Activated CD8-positive, alpha-beta memory T cell treated with anti-CD3 and anti-CD28 coated beads, Interleukin-2, amount 50 U/mL, for 48 hours (primary cell): ENCODE measurements at regions not wholly inside any gene's neighbourhood (a gene's known extent, or its start where the extent isn't known, plus 50 kb on each side); places are given as distances from the start of the nearest gene placed in this dataset.
"Not testable (repeated sequence)": the region's sequence is repeated elsewhere in the genome, so short reads cannot be mapped to it uniquely, and the experiment has no call there.

ENCODE experiments used
- DNase-seq: peaks from one replicate; pipeline ENCODE4 v3.0.0-alpha.2; 2020

DNA sequence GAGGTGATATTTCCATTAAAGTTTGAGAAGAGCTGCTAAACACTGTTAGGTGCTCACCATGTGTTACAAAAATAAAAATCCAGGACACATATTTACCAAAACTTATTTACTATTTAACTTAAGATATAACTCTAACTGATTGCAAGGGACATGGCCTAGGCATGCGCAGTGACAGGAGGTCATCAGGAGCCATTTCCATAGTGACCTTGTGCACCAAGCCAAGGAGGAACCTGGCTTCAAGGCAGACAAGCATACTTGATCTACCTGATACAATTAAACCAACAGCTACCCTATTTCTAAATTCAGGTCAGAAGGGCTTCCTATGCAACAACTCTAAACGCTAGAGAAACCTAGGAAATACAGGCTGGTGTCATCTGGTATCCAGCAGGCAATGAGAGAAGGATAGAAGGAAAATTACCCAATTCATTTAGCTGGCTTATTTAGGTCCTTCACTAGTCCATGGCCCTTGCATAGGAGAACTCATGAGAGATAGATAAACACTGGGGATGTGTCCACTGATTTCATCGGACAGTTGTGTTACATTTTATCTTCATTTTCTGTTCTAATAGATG is 134.4 kb downstream of the FOXB1 start:
- DNase-seq = no peak

DNA sequence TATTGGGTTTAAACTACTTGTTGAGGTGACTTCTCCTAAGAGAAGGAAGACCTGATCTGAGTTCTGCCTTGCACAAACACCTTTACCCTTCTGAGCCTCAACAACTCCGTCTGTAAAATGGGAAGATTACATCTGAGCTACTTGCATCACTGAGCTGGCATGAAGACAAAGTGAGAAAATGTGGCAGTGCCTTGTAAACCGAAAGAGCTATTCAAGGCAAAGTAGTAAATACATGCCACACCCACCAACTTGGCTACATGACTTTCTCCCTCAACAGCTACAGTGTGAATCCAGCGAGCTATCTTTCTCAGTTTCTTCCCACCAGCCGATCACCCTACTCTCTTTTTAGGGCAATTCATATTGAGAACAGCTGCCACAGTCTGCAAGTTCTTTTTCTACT is 148.3 kb downstream of the FOXB1 start:
- no peak for DNase-seq

DNA sequence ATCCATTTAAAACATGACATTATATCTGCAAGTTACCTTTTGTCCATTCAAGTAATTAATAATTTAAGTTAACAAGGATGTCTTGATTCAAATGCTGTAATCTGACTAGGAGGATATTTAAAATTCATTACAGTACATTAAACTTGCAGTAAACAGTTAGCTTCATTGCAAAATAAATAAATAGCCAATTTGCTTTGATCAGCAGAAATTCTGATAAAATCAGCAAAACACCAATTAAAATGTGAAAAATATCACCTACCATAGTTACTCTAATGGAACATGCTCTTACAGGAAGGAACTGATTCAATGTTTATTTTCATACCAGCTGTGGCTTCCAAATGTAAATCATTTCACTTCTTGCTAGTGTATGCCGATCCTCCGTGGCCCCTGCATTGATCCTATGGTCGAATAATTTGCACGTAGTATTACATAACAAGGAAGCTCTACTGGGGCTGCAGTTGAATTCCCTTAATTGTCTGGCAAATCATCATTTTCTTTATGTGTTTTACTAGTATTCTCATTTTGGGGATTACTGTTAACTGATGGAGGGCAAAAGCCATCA is 150.7 kb downstream of the FOXB1 start:
- DNase-seq = no peak

DNA sequence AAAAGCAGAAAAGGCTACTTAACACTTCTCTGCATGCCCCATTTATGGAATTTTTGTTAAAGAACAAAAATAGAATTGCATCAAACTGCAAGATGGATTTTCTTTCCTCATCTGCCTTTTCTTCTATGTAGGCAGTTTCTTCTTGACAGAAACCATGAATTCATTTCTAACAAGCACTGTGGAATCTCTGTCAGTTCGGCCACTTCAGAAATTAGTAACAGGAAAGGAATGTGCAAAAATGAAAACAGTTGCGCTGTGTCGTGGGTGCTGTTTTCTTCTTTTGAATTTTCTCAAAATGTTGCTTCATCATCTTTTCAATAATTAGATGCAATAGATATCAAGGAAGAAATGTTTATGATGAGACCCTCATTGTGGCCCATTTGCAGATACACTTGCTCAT is 151.6 kb downstream of the FOXB1 start:
- DNase-seq = no peak

DNA sequence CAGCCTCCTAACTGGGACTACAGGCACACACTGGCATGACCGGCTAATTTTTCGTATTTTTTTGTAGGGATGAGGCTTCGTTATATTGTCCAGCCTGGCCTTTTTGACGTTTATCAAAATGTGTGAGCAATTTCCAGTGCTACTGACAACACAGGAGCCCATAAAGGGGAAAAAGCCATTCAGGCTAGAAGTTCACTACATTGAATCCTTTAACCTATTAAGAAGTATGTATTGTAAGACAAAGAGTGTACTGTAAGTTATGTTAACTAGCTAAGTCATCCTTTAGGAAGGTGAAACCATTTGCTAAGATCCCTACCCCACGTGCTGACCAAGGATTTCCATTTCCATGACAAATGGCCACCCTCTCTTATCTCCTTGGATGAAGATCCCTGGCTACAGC is 156.8 kb downstream of the FOXB1 start:
- no peak for DNase-seq

DNA sequence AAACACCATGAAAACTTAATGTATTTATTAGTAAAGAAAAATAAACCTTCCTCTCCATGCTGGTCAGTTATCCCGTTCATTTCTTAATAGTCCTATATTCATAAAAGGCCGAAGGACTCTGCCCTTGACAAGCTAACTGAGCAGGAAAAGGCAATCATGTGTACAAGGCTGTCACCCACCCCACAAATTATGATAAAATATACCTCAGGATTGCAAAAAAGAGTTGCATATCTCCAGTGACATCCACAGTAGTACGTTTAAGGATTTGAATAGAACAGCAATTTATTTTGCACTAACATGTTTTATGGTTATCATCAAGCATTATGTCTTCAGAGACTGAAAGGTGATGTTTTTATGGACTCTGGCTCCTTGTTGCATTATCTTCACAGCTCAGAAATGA is 157.6 kb downstream of the FOXB1 start:
- no peak for DNase-seq

DNA sequence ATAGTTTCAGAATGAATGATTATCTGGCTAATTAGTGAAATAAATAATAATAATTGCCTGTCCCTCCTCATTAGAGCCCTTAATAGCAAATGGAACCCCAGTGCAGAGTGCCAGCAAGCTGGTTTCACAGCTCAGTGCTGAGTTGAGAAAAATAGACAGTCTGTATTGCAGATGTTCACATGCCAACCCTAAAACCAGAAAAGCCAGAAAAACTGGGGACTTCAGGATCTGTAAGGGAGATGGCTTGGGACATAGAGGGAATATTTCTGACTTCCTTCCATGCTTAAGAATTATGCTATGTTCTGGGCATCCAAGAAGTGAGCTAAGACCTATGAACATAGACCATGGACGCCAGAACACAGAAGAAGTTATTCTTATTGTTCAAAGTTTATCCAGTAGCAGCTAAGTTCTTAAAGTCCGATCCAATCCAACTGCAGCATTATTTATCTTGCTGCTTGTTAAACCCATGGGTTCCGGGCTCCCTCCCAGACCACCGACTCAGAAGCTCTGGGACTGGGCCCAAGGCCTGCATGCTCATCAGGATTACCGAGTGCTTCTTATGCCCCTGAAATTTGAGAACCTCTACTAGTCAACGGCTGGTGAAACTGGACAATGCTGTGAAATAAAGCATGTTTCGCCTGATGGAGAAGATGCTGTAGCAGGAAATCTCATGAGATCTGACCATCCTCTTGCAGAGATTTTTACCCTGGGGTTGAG is 158.3 kb downstream of the FOXB1 start:
- no peak for DNase-seq

DNA sequence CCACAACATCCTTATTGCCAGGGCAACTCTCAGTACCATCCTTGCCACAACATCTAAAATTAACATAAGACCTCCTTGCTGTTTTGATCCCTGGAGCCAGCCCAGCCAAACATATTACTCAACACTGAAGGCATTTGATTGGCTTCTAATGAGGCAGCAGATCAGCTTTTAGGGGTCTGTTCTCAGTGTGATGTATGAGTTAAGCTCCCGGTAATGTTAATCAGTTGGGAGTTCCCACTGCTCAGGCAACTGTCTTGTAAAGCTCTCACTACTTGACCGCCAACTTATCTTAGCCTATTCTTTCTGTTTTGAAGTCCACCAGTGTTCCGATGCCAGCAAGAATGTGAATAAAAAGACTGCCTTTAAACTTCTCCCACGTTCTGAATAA is 158.9 kb downstream of the FOXB1 start:
- no peak for DNase-seq

DNA sequence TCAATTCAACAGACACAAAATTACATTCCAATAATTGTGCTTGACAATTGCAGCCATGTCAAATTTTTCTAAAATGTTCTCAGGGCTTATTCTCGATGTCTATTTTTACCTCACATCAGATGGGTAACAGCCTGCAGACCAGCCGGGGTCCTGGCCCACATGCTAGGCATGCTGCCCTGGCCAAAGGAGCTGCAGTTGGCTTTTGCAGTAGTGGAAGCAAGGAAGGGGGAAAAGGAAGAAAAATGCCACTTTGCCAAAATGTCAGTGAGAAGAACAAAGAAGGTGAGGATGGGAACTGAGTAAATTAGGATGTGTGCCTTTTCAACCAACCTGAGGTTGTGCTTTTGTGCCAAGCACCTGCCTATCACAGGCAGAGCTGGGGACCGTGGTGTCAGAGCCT is 161.0 kb downstream of the FOXB1 start:
- no peak for DNase-seq

DNA sequence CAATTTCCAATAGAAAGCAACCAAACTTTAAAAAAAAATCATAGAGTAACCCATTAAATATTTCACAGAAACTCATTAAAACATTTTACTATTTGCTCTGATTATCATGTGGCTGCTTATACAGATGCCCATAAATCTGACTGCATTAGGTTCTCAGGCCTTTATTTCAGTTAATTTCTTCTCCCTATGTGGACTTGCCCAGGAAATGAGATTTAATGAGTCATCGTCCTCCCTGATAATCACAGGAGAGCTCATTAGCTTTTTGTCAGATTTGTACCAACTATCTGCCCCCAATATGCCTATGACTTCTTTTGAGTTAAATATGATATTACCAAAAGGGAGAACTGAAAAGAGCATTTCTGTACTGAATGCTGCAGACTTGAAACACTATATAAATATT is 168.0 kb downstream of the FOXB1 start:
- DNase-seq = no peak

DNA sequence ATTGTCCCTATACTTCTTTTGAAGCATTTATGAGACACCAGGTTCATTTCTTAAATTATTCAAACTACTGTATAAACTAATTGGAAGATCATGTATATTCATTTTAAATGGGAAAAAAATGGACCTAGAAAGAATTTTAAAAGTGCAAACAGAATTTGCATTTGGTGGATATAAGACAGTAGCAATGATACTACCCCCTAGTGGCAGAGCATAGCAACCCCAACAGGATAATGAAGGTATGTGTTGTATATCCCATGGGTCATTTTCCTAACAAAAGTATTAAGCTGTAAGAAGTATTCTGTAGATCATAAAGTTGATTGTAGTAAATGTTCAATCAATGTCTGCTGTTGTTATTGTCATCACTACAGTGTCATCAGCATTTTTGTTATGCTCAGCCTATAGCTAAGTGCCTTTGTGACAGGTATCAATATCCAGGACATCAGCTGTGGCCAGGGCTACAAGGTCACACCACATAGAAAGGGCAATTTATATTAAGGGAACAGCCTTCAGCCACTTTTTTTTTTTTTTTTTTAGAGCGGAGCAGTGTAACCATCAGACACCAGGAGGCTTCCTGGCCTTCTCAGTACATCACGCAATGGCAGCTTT is 175.8 kb downstream of the FOXB1 start:
- DNase-seq = no peak

DNA sequence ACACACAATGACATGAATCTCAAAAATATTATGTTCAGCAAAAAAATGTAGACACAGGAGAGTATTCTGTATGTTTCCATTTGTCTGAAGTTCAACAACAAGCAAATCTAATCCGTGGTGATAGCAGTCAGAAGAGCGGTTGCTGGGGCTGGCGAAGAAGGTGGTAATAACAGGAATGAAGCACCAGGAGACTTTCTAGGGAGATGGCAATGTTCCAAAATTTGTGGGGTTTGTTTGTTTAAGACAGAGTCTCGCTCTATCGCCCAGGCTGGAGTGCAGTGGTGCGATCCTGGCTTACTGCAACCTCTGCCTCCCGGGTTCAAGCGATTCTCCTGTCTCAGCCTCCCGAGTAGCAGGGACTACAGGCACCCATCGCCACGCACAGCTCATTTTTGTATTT is 177.8 kb downstream of the FOXB1 start:
- DNase-seq = not testable (repeated sequence)

DNA sequence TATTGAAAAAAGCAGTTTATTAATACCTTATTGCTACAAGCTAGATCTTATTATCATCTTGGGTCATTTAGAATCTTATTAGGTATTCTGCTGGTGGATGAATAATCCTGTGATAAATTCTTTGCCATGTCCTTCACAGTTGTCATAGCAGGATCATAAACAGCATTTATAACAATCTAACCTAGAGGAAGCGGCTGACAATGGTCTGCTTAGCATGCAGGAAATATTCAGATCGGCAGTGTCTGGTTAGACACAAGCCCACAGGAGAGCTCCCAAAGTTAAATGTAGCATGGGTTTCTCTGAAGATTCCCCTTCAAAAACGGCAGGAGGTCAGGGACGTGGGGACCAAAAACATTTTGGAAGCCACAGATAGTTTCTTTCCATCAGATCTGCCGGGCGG is 179.3 kb downstream of the FOXB1 start:
- DNase-seq = no peak

DNA sequence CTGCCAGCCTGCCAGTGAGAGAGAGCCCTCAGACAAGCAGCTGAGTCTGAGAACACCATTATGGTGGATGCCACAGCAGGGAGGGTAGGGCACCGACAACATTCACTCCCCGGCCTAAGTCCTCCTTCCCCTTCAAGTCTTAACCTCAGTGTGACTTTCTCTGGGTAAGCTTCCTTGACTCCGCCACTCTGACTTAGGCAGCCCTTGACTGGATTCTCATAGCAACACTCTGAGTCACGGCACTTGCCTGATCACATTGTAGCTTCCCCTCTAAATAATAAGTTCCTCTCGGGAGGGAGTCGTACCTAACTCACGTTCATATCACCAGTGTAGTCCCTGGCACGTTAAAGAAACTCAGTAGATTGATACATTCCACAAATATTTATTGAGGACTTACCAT is 180.5 kb downstream of the FOXB1 start:
- no peak for DNase-seq

DNA sequence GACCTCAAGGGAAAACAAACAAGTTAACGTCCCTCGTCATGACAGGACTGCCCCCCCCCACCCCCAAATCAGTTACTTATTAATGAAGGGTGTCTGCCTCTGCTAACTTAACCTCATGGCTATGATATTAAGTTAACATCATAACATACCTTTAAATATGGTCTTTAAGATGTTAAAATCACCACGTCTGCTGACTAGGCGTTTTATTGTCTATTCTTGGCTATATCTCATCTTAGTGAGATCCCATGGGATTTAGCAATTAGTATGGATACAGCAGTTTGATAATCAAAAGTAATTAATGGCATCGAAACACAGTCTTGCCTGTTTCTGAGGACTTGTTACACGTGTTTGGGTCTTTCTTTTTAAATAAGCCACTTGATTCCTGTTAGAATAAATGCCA is 186.9 kb downstream of the FOXB1 start:
- no peak for DNase-seq

DNA sequence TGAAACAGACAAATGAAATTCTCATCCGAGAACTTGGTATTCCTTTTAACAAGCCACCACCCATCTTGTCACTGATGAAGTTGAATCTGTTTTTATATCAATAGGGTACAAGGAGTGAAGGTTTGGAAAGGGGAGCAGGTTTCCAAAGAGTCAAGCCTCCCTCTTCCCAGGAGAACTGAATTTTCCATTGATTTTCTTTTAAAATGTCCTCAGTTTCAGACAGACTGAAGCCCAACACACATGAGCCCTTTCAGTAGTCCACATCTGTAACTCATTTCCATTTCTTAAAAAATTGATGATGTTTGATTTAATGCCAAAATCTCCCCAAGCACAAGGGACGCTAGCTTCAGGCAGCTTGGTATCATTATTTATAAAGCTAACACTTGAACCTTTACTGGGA is 187.7 kb downstream of the FOXB1 start:
- DNase-seq = no peak

DNA sequence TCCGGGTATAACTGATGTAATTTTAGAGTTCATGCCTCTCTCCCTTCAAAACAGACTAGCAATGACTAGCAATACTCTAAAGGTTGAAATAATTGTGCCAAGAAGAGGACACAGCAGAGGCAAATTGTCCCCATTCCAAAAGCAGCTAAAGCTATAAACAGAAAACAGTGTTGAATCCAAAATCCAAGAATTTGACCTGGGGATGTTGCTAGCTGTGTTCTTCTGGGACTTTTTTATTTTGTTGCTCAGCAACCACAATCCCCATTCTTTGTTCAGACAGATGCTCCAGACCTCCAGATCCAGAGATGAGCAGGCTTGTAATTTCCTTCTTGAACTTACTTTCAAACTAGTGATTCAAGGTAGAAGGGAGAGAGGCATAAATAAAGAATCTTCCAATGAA is 191.5 kb downstream of the FOXB1 start:
- no peak for DNase-seq

DNA sequence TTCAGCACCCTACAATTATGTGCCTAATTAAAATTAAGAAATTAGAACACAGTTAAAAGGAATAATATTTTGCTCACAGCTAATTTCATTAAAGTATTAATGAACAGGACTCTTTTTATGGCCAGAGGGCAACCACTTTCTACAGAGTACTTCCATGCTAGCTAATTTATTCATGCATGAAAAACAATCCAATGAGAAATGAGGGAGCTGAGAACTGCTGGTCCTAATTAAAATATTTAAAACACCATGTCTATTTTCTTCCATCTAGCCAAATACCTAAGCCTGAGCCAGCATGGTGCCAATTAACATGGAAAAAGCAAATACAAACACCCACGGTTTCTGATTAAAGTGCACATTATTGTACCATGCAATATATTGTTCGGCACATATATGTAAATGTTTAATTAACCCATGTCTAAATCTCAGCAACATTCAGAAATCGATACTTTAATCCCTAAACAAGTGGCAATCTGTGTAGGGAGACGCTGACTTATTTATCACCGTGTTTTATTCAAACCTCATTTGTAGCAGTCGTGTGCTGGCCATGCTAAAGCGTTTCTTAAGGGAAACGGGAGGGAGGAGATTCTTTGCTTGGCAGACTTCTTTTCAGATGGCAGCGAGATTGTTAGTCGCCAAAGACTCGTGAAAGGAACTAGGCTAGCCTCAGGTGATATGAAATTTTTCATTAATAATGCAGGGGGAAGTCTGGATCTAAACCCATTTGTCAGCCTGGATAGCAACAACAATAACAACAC is 193.5 kb downstream of the ANXA2 start:
- DNase-seq = no peak

DNA sequence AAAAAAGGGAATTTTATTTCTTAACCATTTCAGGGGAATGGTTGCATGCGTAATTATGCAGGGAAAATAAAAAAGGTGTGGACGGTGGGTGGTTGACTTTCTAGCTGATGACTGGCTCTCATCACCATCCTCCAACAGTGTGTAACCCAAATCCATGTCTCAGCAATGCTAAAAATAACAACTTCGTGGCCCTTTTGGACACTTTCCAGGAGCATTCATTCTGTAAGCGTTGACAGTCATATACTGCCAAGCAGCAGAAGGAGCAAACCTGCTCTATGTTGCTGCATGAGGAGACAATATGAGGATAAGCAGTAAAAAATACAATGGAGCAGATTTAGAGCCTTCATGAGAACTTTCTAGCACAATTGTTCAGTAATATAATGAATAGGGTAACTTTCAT is 189.1 kb downstream of the ANXA2 start:
- no peak for DNase-seq

DNA sequence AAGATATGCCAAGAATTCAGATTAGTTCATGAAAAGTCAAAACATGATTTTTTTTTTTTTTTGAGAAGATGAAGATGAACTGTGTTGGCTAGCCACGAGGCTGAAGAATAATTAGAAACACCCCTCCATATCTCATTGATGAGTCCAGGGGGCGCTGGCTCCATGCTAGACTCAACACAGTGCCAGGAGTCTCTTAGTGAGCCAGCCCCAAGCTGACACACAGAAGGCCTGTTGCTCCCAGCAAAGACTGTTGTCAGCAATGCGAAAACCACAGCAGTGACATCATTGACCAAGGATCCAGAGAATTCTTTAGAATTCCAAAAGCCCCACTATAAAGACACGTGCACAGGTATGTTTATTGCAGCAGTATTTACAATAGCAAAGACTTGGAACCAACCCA is 185.2 kb downstream of the ANXA2 start:
- DNase-seq = no peak

DNA sequence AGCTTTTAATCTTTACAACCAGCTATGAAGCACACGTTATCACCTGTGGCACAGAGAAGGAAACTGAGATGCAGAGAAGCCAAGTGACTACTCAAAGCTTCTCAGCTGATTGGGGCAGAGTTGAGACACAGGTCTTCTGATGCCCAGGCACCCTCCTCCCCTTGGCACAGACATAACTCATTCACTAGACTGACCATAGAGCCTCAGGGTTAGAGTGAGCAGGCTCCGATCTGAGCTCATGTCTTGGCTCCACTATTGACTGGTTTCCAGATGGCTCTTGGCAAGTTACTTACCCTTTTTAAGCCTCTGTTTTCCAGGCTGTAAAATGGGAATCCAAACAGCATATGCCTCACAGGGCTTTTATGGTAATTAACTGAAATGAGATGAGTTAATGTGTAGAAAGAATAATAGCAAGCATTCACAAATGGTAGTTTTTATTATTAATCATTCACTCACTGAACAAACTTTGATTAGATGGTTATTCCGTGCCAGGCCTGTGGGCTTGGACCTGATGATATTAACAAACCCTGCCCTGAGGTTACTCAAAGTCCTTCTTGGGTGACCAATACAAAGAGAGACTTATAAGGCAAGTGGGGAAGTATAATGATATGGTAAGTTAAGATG is 184.3 kb downstream of the ANXA2 start:
- DNase-seq = no peak

DNA sequence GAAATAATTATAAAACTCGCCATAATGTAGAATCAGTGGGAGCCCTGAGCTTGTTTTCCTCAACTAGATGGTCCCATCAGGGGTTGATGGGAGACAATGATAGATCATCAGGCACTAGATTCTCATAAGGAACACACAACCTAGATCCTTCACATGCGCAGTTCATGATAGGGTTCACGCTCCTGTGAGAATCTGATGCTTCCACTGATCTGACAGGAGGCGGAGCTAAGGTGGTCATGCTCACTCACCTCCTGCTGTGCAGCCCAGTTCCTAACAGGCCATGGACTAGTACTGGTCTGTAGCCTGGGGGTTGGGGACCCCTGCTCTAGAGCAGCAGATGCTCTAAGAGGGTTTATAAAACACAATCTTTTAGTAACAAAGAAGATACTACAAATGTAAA is 183.6 kb downstream of the ANXA2 start:
- no peak for DNase-seq

DNA sequence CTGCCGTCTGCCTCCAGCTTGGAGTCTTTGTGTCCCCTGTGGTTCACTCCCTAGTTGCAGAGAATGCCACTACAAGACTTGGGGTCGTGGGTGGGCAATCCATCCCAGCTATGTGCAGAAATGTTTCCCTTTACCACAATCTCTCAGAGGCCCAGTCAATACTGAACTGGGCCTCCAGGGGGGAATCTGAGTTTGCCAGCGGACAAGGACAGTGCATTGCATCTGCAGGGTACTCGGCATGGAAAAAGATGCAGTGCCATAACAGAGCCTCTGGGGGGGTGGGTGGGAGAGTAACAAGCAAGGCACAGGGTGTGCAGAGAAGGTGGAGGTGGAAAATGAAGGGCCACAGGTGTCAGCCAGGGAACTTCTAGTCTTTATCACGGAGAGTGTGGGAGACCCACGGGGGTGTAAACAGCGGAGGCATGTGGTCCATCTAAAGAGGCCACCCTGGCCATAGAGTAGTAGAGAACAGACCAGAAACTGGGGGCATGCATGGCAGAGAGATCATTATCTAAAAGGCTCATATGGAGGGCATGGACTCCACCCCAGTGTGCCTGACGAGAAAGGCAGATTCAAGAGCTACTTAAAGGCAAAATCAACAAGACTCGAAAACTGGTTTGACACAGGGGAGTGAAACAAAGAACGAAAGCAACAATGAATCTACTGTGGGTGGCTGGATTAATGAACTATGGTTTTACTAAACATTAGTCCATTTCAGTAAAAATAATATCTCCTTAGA is 182.4 kb downstream of the ANXA2 start:
- no peak for DNase-seq
